ENCODE measurements at regions not wholly inside any gene's neighbourhood (a gene's known extent, or its start where the extent isn't known, plus 50 kb on each side); places are given as distances from the start of the nearest gene placed in this dataset.

DNA sequence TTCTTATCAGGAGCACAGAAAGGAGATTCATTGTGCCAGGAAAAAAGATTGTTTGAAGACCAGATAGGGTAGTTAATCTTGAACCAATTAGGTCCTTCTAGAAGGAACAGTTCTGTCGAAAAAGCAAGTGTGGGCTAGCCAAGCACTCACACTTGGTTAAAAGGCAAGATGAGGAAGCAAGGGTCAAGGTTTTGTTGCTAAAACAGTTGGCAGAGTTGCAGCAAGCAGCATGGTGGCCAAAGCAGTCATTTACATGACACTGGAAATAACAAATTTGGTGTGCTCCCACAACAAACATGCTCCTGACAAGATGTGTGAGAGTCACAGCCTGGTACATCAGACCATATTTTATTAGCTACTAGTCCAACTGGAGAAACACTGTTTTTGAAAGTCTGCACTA, 228.0 kb upstream of the CFAP20DC start:
- Histone ChIP-seq H3K36me3 (no peaks in the 10 kb centered on the region), H3K27ac (no peak overlapping the region), H3K9me3 (ENCODE audit: low read depth) (no peaks in the 10 kb centered on the region), H3K4me1 (ENCODE audit: low read depth) (no peaks in the 10 kb centered on the region), H3K27me3 (no peaks in the 10 kb centered on the region), H3K4me3 (no peak overlapping the region)
- DNase-seq (ENCODE audit: low read depth in 1 of 2, low spot score in 1 of 2) = no peak
- TF ChIP-seq, protein P1, sequence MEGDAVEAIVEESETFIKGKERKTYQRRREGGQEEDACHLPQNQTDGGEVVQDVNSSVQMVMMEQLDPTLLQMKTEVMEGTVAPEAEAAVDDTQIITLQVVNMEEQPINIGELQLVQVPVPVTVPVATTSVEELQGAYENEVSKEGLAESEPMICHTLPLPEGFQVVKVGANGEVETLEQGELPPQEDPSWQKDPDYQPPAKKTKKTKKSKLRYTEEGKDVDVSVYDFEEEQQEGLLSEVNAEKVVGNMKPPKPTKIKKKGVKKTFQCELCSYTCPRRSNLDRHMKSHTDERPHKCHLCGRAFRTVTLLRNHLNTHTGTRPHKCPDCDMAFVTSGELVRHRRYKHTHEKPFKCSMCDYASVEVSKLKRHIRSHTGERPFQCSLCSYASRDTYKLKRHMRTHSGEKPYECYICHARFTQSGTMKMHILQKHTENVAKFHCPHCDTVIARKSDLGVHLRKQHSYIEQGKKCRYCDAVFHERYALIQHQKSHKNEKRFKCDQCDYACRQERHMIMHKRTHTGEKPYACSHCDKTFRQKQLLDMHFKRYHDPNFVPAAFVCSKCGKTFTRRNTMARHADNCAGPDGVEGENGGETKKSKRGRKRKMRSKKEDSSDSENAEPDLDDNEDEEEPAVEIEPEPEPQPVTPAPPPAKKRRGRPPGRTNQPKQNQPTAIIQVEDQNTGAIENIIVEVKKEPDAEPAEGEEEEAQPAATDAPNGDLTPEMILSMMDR (IDR thresholded peaks at IDR 0.05; ENCODE audit: low read depth, low read length) = no peak

DNA sequence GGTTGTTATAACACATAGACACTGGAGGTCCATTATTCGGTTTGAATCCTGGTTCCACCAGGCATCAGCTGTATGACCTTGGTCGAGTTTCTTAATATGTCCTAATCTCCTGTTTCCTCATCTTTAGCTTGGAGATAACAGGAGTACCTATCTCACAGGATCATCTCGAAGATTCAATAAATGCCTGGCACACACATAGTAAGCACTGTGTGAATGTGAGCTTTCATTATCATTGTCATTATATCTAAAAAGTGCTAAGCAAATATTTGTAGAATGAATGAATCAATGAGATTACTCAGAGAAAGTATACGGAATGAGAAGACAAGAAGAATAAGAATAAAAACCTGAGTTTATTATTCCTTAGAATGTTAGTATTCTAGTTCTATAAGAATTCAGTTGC, 227.4 kb upstream of the CFAP20DC start:
- H3K27me3 ChIP-seq = no peaks in the 10 kb centered on the region
- H3K4me1 ChIP-seq (ENCODE audit: low read depth) = no peaks in the 10 kb centered on the region
- H3K27ac ChIP-seq = no peak overlapping the region
- TF ChIP-seq, protein P1 (IDR thresholded peaks at IDR 0.05; ENCODE audit: low read depth, low read length) = no peak
- no peak for DNase-seq (ENCODE audit: low read depth in 1 of 2, low spot score in 1 of 2)
- H3K9me3 ChIP-seq (ENCODE audit: low read depth) = no peaks in the 10 kb centered on the region
- no peaks in the 10 kb centered on the region for H3K36me3 ChIP-seq
- H3K4me3 ChIP-seq = no peak overlapping the region

DNA sequence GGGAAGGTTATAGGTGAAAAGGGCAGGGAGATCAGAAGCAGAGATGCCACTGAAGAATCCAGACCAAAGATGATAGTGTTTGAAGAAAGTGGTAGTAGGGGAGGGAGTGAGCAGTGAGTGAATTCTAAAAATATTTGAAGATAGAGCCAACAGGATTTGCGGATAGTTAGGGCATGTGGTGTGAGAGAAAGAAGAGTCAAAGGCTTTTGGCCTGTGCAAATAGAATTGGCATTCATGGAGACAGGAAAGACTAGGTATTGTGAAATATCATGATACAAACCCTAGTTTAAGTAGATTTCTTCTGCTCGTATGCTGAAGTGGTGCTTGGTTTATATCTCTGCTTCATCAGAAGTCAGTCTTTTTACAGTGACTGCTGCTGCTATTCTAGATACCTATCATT, 224.2 kb upstream of the CFAP20DC start:
- no peak overlapping the region for H3K4me3 ChIP-seq
- TF ChIP-seq, protein P1 (IDR thresholded peaks at IDR 0.05; ENCODE audit: low read depth, low read length) = no peak
- H3K27ac ChIP-seq = no peak overlapping the region
- peak in 1 of 2 donors; percentile 26 for DNase-seq (ENCODE audit: low read depth in 1 of 2, low spot score in 1 of 2)
- H3K27me3 ChIP-seq = peaks cover 6% of the 10 kb centered on the region
- H3K4me1 ChIP-seq (ENCODE audit: low read depth) = no peaks in the 10 kb centered on the region
- no peaks in the 10 kb centered on the region for H3K36me3 ChIP-seq
- H3K9me3 ChIP-seq (ENCODE audit: low read depth) = no peaks in the 10 kb centered on the region

- H3K27ac ChIP-seq = no peak overlapping the region
- H3K27me3 ChIP-seq = peaks cover 6% of the 10 kb centered on the region
- no peak overlapping the region for H3K4me3 ChIP-seq
- TF ChIP-seq, protein P1 (IDR thresholded peaks at IDR 0.05; ENCODE audit: low read depth, low read length) = no peak
- DNase-seq (ENCODE audit: low read depth in 1 of 2, low spot score in 1 of 2) = no peak
- no peaks in the 10 kb centered on the region for H3K36me3 ChIP-seq
- H3K4me1 ChIP-seq (ENCODE audit: low read depth) = peaks cover 5% of the 10 kb centered on the region
- H3K9me3 ChIP-seq (ENCODE audit: low read depth) = no peaks in the 10 kb centered on the region
These were observed 222.1 kb upstream of the CFAP20DC start for GRCh38 chr3:59271971-59272370.

- Histone ChIP-seq H3K4me1 (ENCODE audit: low read depth) (peaks cover 5% of the 10 kb centered on the region), H3K27me3 (peaks cover 6% of the 10 kb centered on the region), H3K27ac (no peak overlapping the region), H3K4me3 (no peak overlapping the region), H3K9me3 (ENCODE audit: low read depth) (no peaks in the 10 kb centered on the region), H3K36me3 (no peaks in the 10 kb centered on the region)
- TF ChIP-seq, protein P1 (IDR thresholded peaks at IDR 0.05; ENCODE audit: low read depth, low read length) = no peak
- DNase-seq (ENCODE audit: low read depth in 1 of 2, low spot score in 1 of 2) = no peak
These were observed 221.1 kb upstream of the CFAP20DC start for GRCh38 chr3:59270921-59271320.

DNA sequence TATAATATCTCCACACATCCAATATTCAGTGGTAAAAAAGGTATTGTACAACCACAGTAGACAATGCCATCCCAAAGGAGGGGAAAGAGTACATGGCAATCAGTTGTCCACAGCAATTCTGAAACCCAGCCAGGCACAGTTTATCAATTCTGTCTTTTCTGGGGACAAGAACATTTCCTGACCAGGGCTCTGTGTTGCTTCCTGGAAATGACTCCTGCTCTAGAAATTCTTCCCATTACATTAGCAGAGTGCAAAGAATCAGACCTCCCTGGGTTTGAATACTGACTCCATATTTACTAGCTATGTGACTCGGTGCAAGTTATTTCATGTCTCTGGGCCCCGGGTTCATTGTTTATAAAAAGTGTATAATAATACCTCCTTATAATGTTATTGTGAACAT, 220.4 kb upstream of the CFAP20DC start:
- Histone ChIP-seq H3K4me3 (no peak overlapping the region), H3K36me3 (no peaks in the 10 kb centered on the region), H3K9me3 (ENCODE audit: low read depth) (no peaks in the 10 kb centered on the region), H3K4me1 (ENCODE audit: low read depth) (peaks cover 5% of the 10 kb centered on the region), H3K27ac (no peak overlapping the region), H3K27me3 (peaks cover 6% of the 10 kb centered on the region)
- DNase-seq (ENCODE audit: low read depth in 1 of 2, low spot score in 1 of 2) = no peak
- TF ChIP-seq, protein P1 (IDR thresholded peaks at IDR 0.05; ENCODE audit: low read depth, low read length) = no peak

All from cardiac muscle cell (in vitro differentiated cells and primary cell).